Common myeloid progenitor, CD34-positive (primary cell): ENCODE measurements at regions not wholly inside any gene's neighbourhood (a gene's known extent, or its start where the extent isn't known, plus 50 kb on each side); places are given as distances from the start of the nearest gene placed in this dataset.

Experiments used
- CTCF ChIA-PET: fragments of 350-600 bp; sonication (Branson Sonifier 250); formaldehyde crosslinking; loops from one replicate; lab custom pipeline; 2021; ENCODE audit warnings: antibody characterized with exemption; lab: Charles Lee
- POLR2A ChIA-PET: fragments of 350-600 bp; sonication (Branson Sonifier 250); formaldehyde crosslinking; loops from one replicate; lab custom pipeline; 2021; ENCODE audit warnings: antibody characterized with exemption; lab: Charles Lee
- DNase-seq, 3 donors: peaks; one replicate each; pipeline versions ENCODE4 v3.0.0 to v3.0.0-alpha.2; 2013
- H3K27ac ChIP-seq, 2 experiments: 1 replicate in 1 of 2; 2 replicates in 1 of 2; pipeline ENCODE4 v1.7.0; 2013; ENCODE audit warnings: inconsistent platforms in 2 of 2, low read length in 2 of 2, mild to moderate bottlenecking in 2 of 2, low read depth in 1 of 2, moderate library complexity in 1 of 2; ENCODE audit not compliant: severe bottlenecking in 2 of 2, insufficient read depth in 1 of 2, poor library complexity in 1 of 2
- H3K27me3 ChIP-seq, 5 experiments: replicated peaks in 2 of 5; 1 replicate in 3 of 5; 2 replicates in 2 of 5; pipeline versions ENCODE4 v1.6.1 to v1.7.0; 2013; ENCODE audit warnings: low read length in 4 of 5, mild to moderate bottlenecking in 2 of 5, moderate library complexity in 2 of 5, inconsistent platforms in 1 of 5; ENCODE audit not compliant: insufficient read depth in 5 of 5, control insufficient read depth in 4 of 5
- H3K36me3 ChIP-seq, 4 experiments: 1 replicate in 2 of 4; 2 replicates in 2 of 4; pipeline versions ENCODE4 v1.6.1 to v1.7.0; 2013; ENCODE audit warnings: low read length in 3 of 4, control low read depth in 1 of 4, mild to moderate bottlenecking in 1 of 4; ENCODE audit not compliant: control insufficient read depth in 4 of 4, insufficient read depth in 4 of 4
- H3K4me1 ChIP-seq, 4 experiments: 1 replicate in 3 of 4; 2 replicates in 1 of 4; pipeline versions ENCODE4 v1.6.1 to v1.7.1; 2013; ENCODE audit warnings: low read length in 3 of 4, mild to moderate bottlenecking in 3 of 4, control low read depth in 1 of 4, inconsistent platforms in 1 of 4, moderate library complexity in 1 of 4; ENCODE audit not compliant: control insufficient read depth in 4 of 4, insufficient read depth in 4 of 4; ENCODE audit errors: control extremely low read depth in 1 of 4
- H3K4me3 ChIP-seq, 7 experiments: 1 replicate in 4 of 7; 2 replicates in 3 of 7; pipeline versions ENCODE4 v1.5.1 to v1.7.0; 2013; ENCODE audit warnings: mild to moderate bottlenecking in 7 of 7, low read length in 6 of 7, moderate library complexity in 6 of 7, inconsistent platforms in 2 of 7, low read depth in 2 of 7, control low read depth in 1 of 7; ENCODE audit not compliant: insufficient read depth in 4 of 7, control insufficient read depth in 1 of 7; ENCODE audit errors: extremely low read depth in 1 of 7
- H3K9me3 ChIP-seq, 5 experiments: 1 replicate in 4 of 5; 2 replicates in 1 of 5; pipeline versions ENCODE4 v1.6.1 to v1.7.1; 2013; ENCODE audit warnings: low read length in 4 of 5, mild to moderate bottlenecking in 2 of 5, inconsistent platforms in 1 of 5, low read depth in 1 of 5, moderate library complexity in 1 of 5; ENCODE audit not compliant: control insufficient read depth in 4 of 5, insufficient read depth in 2 of 5; ENCODE audit errors: control extremely low read depth in 1 of 5
- WGBS: methylation state at CpG from one replicate; pipeline ENCODE4 v1.1.5; 2013; ENCODE audit not compliant: insufficient coverage; 5-methylcytosine and 5-hydroxymethylcytosine counted together

DNA sequence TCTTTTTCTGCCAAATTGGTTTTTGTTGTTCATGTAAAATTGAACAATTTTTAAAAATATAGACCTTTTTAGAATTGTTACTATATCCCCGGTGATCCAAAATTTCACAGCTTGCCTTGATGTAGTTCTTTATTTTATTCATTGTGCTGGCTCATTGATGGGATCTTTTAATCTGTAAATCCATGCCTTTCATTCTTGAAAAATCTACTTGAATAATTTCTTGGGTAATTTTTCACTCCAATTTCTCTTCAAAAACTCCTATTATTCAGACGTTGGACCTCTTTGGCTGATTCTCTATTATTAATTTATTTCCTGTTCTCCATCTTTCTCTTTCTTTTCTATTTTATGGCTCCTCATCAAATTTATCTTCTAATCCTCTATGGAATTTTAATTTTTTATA, 476.1 kb upstream of the CITED2 start:
- Histone ChIP-seq H3K9me3 (peaks cover 0 to 12% (median 0%) of the 10 kb centered on the region in 5 experiments), H3K27ac (no peak overlapping the region), H3K36me3 (no peaks in the 10 kb centered on the region), H3K4me1 (peaks cover 6 to 13% (median 9%) of the 10 kb centered on the region in 4 experiments), H3K27me3 (no peaks in the 10 kb centered on the region), H3K4me3 (no peak overlapping the region)
- CTCF ChIA-PET = interaction anchor here (0.9 kb wide), 1 partner anchor 19 kb away, joined by 3 read pairs; no protein-coding TSS in a partner anchor
- POLR2A ChIA-PET = no interaction called here
- DNase-seq = no peak
- no CpG with 5 or more reads among the region's 2 CpGs for WGBS

DNA sequence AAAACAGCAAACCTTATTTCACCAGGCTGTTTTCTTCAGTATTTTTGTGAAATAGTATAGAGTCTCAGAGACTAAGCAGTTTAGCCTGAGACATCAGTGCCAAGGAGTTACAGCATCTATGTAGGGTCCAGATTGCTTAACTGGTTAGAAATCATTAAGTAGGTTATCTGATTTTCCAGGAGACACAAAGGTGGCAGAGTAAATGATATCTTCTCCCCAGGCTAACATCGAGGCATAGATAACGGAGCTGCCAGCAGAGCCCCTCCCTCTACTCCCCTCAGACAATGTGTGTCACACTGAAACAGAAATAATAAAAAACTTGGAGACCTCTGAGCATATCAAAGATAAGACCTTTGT, 473.0 kb upstream of the CITED2 start:
- Histone ChIP-seq H3K36me3 (no peaks in the 10 kb centered on the region), H3K4me1 (peaks cover 6 to 13% (median 9%) of the 10 kb centered on the region in 4 experiments), H3K27ac (no peak overlapping the region), H3K4me3 (no peak overlapping the region), H3K27me3 (no peaks in the 10 kb centered on the region), H3K9me3 (peaks cover 0 to 12% (median 0%) of the 10 kb centered on the region in 5 experiments)
- no CpG with 5 or more reads among the region's 2 CpGs for WGBS
- peak in 2 of 3 donors; percentile 20 to 36 for DNase-seq
- ChIA-PET CTCF (no interaction called here), POLR2A (no interaction called here)

DNA sequence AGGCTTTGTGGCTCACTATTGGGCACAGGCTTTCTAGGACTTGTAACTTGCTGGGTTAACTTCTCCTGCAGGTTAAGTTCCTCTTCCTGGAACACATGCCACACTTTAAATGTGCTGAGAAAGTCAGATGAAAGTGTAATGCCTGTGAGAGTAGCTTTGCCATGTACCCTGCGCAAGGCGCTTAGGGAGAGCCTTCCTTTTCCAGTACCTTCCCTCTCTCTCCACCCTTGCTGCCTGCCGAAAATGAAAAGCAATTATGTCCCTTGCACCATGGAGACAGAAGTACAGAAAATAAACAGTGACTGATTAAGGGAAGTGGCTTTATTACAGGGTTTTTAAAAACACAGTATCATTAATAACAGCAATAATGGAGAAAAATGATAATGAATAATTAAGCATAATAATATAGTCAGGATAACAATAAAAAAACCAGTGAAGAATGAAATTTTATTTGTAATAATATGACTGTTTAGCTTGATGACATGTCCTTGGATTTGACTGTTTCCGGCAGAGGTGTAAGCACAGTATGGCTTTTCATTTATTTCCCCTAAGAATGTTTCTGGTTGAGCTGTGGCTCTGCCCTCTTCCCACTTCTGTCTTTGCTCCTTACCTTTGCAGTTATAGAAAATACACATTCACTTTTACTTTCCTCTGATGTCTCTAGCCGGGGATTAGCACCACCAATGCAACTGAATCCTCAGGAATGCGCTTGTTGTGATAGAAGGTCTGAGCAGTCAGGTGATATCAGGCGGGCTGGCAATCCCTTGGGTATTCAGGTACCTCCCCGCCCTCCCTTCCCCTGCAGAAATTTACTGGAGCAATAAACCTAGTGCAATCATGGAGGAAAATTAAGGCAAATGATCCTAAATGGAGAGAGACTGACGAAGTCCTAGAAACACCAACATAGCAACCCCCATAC, 472.3 kb upstream of the CITED2 start:
- POLR2A ChIA-PET = no interaction called here

DNA sequence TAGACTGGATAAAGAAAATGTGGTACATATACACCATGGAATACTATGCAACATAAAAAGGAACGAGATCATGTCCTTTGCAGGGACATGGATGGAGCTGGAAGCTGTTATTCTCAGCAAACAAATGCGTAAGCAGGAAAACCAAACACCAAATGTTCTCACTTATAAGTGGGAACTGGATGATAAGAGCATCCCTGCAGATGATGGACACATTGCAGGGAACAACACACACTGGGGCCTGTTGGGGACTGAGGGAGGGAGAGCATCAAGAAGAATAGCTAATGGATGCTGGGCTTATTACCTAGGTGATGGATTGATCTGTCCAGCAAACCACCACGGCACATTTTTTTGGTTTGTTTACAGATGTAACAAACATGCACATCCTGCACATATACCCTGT, 470.5 kb upstream of the CITED2 start:
- Histone ChIP-seq H3K9me3 (peaks cover 0 to under 1% (median 0%) of the 10 kb centered on the region in 5 experiments), H3K27ac (no peak overlapping the region), H3K36me3 (no peaks in the 10 kb centered on the region), H3K27me3 (no peaks in the 10 kb centered on the region), H3K4me3 (no peak overlapping the region), H3K4me1 (peaks cover 6 to 27% (median 10%) of the 10 kb centered on the region in 4 experiments)
- ChIA-PET CTCF (no interaction called here), POLR2A (no interaction called here)
- no peak for DNase-seq
- 90% methylated on average over 2 of the region's 3 CpGs for WGBS

More for the DNA sequence above, 472.3 kb upstream of the CITED2 start:
- H3K36me3 ChIP-seq = no peaks in the 10 kb centered on the region
- peak overlapping the region; percentile 18 to 38 for H3K27ac ChIP-seq
- H3K4me3 ChIP-seq = peak overlapping the region in 2 of 7 experiments; percentile 6 to 31
- 90% methylated on average over 3 of the region's 9 CpGs for whole genome bisulfite sequencing
- peaks cover 0 to 12% (median 0%) of the 10 kb centered on the region in 5 experiments for H3K9me3 ChIP-seq
- CTCF ChIA-PET = no interaction called here
- H3K4me1 ChIP-seq = peaks cover 6 to 14% (median 9%) of the 10 kb centered on the region in 4 experiments
- DNase-seq = peak; percentile 14 to 71 (median 68)
- H3K27me3 ChIP-seq = no peaks in the 10 kb centered on the region

DNA sequence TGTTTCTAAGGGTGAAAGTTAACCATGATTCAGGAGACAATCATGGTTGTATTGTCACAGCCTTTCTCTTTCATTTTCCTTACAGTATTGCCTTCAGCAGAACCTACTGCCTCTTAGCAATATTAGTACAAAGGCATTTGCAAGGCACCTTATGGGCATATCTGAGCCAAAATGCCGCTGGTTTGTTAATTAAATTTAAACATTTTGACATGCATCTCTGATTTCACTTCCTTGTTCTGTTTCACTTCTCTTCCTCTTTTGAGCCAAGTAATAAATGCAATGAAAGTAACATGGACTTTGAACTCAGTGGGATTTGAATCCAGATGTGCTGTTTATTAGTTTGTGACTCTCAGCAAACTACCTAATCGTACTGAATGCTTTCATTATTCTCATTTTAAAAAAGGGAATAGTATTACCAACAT, 467.4 kb upstream of the CITED2 start:
- Histone ChIP-seq H3K4me1 (peaks cover 9 to 31% (median 12%) of the 10 kb centered on the region in 4 experiments), H3K27ac (no peak overlapping the region), H3K27me3 (no peaks in the 10 kb centered on the region), H3K36me3 (no peaks in the 10 kb centered on the region), H3K4me3 (no peak overlapping the region), H3K9me3 (no peaks in the 10 kb centered on the region)
- WGBS = no CpG with 5 or more reads among the region's 2 CpGs
- ChIA-PET POLR2A (interaction anchor here (0.6 kb wide), 1 partner anchor 649 kb away, joined by 3 read pairs; no protein-coding TSS in a partner anchor), CTCF (no interaction called here)
- peak in 2 of 3 donors; percentile 15 to 20 for DNase-seq

DNA sequence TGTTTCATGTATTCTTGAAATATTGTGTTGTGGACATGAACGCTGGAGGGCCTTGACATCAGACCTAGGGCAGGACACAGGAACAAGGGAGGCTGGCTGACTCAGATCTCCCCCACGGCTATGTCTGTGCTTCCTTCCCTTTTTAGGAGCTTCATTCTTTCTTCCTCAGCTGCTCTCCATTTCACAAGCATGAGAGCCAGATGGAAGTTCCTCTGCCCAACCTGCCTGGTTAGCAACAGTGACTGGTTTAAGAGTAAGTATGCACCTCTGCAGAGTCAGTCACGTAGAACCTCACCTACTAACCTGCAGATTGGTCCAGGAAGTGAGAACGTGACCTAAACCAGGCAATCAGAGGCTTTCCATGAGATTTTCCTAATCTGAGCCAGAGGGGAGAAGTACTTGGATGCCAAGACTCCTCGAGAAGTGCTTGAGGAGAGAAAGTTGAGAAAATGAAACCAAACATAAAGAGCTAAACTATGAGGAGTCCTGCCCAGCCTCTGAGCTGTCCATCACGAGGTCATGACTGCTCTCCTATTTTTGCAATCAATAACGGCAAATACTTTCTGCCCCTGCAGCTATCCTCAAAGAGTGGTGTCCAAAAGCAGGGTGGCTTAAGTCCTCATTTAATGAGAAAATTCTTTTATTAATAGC, 465.2 kb upstream of the CITED2 start:
- Histone ChIP-seq H3K27ac (no peak overlapping the region), H3K4me1 (peaks cover 2 to 23% (median 6%) of the 10 kb centered on the region in 4 experiments), H3K4me3 (peak overlapping the region in 1 of 7 experiments; percentile 37), H3K27me3 (no peaks in the 10 kb centered on the region), H3K9me3 (no peaks in the 10 kb centered on the region), H3K36me3 (no peaks in the 10 kb centered on the region)
- ChIA-PET CTCF (no interaction called here), POLR2A (no interaction called here)
- DNase-seq = peak; percentile 25 to 83 (median 81)
- 75% methylated on average over 5 of the region's 7 CpGs for WGBS
